Jurkat, Clone E6-1 (cell line): ENCODE measurements at regions not wholly inside any gene's neighbourhood (a gene's known extent, or its start where the extent isn't known, plus 50 kb on each side); places are given as distances from the start of the nearest gene placed in this dataset.
"Not testable (repeated sequence)": the region's sequence is repeated elsewhere in the genome, so short reads cannot be mapped to it uniquely, and the experiment has no call there.

Source experiments
- DNase-seq: peaks from one replicate; pipeline ENCODE4 v3.0.0-alpha.2; 2011; ENCODE audit warnings: low read depth, low spot score
- H3K4me3 ChIP-seq: 2 replicates; pipeline ENCODE4 v1.5.1; 2011; ENCODE audit warnings: mild to moderate bottlenecking, low read length, control low read depth, moderate library complexity

DNA sequence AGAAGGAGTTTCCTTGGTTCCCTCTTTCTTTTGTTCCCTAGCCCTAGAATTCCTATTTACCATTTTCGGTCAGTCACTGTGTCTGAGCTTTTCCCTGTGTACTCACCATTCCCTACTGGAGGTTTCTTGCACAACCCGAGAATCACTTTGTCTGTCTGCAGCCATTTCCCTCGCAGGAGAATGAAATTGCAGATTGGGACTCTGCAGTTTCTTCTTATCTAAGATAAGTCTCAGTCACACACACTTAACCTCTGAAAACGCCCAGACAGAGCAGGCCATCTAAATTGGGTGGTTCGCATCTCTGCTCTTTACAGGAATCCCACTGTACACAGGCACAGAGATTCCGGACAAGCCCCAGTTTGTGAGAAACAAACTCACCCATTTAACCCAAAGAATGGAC, 58.6 kb upstream of the CNTNAP2 start:
- no peak overlapping the region for H3K4me3 ChIP-seq

DNA sequence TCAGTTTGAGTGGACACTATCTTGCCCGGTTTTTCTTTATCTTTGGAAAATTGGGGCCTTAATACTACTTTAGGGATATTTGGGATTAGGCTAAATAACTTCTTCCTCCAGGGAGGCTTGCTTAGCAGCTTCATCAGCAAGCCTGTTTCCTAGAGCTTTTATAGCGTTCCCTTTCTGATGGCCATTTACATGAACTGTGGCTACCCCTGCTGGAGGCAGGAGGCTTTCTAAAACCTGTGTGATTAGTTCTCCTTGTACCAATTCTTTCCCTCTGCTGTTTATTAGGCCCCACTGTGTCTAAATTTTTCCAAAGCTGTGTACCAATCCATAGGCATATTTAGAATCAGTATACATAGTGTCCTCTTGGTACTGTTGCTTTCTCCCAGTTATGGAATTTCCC, 61.7 kb upstream of the CNTNAP2 start:
- no peak for DNase-seq
- H3K4me3 ChIP-seq = no peak overlapping the region

More for the DNA sequence above, 58.6 kb upstream of the CNTNAP2 start:
- no peak for DNase-seq

DNA sequence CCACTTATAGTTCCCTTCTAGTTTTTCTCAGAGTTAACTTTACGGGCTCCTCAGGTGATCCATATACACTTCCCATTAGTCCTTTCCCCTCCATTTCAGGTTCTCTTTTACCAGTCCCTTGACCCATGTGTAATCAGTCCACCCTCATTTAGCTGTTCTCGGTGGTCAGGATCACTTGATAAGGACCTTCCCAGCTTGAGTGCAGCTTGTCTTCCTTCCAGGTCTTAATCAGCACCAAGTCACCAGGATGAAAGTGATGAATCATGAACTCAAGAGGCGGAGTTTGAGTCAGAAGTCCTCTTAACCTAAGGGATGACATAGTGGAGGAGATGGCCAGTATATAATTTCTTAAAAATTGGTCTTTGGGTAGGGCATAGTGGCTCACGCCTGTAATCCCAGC, 63.1 kb upstream of the CNTNAP2 start:
- no peak for DNase-seq
- no peak overlapping the region for H3K4me3 ChIP-seq

DNA sequence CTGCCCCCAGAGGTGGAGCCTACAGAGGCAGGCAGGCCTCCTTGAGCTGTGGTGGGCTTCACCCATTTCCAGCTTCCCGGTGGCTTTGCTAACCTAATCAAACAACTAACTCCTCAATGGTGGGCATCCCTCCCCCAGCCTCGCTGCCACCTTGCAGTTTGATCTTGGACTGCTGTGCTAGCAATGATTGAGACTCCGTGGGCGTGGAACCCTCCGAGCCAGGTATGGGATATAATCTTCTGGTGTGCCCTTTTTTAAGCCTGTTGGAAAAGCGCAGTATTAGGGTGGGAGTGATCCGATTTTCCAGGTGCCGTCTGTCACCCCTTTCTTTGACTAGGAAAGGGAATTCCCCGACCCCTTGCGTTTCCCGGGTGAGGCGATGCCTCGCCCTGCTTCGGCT, 73.3 kb upstream of the CNTNAP2 start:
- DNase-seq, H3K4me3 ChIP-seq: not testable (repeated sequence)

DNA sequence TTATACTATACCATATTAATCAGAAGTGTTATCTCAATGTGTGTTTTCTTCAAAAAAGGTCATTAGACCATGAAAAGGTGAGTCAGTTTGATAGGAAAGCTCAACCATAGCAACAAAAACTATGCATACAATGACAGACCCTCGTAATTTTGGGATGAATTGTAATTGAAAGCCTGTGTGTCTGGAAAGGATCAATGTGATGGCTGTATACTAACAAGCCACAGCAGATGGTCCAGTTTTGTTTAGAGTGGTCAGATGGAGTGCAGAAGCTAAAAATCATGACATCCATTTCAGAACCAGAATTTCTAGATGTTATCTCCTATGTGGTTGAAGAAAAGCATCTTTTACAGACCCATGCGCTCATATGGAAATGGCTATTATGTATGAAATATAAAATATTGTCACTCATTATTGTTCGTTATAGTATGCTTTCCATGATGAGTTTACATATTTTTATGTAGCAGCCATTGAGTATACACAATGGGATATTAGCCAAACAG, 88.3 kb upstream of the CNTNAP2 start:
- no peak for DNase-seq
- no peak overlapping the region for H3K4me3 ChIP-seq

DNA sequence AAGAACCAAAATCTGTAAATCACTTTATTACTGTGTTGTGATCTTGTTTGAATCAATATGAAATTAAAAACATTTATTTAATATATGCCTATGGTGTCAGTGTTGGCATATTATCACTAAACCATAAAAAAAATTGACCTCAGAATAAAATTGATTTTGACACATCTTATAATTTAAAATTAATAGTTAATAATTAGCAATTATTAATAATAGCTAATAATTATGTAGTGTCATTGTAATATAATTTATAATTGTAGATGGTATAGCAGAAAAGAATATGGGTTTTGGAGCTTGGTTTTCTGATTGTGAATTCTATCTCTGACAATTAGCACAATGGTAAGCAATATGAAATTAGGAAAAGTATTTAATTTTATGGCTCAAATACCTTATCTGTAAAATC, 89.4 kb upstream of the CNTNAP2 start:
- H3K4me3 ChIP-seq = no peak overlapping the region
- no peak for DNase-seq

DNA sequence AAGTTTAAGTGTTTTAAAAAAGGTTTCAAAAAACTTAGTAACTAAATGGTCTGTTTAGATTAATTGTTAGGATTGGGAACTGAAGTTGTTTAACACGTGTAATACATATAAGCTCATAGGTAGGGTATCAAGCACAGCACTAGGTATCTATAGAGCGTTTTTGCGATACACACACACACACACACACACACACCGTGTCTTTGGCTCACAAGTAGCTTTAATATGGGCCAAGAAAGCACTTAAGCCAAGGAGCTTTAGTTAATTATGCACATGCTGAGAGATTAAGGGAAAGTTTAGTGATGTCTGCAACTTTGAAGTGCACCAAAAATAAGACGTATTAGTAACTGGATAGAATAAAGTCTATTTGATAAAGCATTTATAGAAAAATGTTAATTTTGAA, 93.8 kb upstream of the CNTNAP2 start:
- H3K4me3 ChIP-seq = no peak overlapping the region
- no peak for DNase-seq

DNA sequence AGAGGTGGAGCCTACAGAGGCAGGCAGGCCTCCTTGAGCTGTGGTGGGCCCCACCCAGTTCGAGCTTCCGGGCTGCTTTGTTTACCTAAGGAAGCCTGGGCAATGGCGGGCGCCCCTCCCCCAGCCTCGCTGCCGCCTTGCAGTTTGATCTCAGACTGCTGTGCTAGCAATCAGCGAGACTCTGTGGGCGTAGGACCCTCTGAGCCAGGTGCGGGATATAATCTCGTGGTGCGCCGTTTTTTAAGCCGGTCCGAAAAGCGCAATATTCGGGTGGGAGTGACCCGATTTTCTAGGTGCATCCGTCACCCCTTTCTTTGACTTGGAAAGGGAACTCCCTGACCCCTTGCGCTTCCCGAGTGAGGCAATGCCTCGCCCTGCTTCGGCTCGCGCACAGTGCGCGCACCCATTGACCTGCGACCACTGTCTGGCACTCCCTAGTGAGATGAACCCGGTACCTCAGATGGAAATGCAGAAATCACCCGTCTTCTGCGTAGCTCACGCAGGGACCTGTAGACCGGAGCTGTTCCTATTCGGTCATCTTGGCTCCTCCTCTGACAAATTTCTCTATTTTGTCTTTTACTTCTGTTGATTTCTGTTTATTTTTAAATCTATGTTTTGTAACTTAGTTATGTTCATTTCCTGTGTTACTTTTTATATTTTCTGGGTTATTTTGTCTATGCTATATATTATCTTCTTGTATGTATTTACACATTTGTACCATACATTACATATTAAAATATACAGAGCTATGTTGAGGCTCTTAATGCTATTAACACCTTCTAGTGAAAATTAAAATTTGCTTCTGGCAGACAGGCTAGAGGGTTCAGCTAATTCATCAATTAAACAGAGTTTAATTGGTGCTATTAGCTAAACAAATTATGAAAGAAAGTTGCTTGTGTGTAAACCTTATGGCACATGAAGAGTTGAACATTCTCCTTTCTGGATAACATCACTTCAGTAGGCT, 97.3 kb upstream of the CNTNAP2 start:
- H3K4me3 ChIP-seq, DNase-seq: not testable (repeated sequence)

DNA sequence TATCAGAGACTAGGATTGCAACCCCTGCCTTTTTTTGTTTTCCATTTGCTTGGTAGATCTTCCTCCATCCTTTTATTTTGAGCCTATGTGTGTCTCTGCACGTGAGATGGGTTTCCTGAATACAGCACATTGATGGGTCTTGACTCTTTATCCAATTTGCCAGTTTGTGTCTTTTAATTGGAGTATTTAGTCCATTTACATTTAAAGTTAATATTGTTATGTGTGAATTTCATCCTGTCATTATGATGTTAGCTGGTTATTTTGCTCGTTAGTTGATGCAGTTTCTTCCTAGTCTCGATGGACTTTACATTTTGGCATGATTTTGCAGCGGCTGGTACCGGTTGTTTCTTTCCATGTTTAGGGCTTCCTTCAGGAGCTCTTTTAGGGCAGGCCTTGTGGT, 99.2 kb upstream of the CNTNAP2 start:
- not testable (repeated sequence) for H3K4me3 ChIP-seq

DNA sequence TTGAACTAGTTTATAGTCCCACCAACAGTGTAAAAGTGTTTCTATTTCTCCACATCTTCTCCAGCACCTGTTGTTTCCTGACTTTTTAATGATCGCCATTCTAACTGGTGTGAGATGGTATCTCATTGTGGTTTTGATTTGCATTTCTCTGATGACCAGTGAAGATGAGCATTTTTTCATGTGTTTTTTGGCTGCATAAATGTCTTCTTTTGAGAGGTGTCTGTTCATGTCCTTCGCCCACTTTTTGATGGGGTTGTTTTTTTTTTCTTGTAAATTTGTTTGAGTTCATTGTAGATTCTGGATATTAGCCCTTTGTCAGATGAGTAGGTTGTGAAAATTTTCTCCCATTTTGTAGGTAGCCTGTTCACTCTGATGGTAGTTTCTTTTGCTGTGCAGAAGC, 102.4 kb upstream of the CNTNAP2 start:
- not testable (repeated sequence) for DNase-seq, H3K4me3 ChIP-seq

More for the DNA sequence above, 99.2 kb upstream of the CNTNAP2 start:
- DNase-seq = not testable (repeated sequence)

DNA sequence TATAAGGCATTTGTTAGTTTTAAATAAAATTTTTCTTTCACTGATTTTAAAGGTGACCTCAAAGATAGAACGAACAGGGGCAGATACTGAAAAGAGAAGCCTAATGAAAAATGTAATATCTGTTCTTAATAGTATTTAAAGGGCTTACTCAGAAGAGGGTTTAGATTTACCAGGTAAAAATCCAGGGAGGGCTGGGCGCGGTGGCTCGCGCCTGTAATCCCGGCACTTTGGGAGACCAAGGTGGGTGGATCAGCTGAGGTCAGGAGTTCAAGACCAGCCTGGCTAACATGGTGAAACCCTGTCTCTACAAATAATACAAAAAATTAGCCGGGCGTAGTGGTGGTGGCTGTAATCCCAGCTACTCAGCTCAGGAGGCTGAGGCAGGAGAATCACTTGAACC, 108.3 kb upstream of the CNTNAP2 start:
- no peak overlapping the region for H3K4me3 ChIP-seq
- no peak for DNase-seq

DNA sequence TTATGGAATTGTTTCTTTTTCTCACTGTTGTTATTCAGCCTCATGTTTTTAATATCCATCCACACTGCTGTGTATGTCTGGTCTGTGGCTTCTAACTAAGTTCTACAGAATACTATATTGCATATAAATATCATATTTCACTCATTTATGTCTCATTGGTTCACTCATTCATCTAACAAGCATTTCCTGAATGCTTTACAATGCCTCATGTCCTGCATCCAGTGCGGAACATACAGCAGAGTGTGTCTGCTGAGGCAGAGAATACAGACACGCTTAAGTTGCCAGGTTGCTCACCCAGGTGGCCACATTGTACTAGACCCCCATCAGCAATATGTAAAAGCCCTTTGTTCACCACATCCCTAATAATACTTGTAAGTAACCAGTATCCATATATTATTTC, 111.8 kb upstream of the CNTNAP2 start:
- no peak for DNase-seq
- no peak overlapping the region for H3K4me3 ChIP-seq

DNA sequence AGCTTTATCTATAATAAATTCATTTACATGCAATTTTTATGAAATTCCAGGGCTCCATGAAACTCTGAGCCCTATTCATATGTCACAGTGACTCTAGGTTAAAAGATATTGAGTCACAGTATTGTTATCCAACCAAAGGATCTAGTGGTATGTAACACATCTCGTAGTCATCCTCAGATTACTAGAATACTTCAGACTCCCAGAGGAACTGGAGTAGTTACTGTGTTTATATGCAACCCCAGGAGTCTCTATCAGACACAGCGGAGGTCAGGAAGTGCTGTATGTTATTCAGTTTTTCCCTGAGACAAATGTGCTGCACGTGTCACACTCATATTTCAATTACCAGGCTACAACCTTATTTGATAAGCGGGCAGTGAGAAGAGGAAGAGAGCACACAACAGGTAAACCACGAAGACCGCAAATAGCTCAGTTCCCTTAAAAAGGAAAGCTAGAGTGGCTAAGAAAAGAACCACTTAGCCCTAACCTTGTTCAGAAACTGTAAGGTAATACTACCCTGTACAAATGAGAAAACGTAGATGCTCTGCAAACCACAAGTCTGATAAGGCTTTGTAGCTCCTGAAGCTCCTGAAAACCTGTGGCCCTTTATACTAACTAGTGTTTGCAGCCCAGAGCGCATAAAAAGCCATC, 114.0 kb upstream of the CNTNAP2 start:
- H3K4me3 ChIP-seq = no peak overlapping the region

DNA sequence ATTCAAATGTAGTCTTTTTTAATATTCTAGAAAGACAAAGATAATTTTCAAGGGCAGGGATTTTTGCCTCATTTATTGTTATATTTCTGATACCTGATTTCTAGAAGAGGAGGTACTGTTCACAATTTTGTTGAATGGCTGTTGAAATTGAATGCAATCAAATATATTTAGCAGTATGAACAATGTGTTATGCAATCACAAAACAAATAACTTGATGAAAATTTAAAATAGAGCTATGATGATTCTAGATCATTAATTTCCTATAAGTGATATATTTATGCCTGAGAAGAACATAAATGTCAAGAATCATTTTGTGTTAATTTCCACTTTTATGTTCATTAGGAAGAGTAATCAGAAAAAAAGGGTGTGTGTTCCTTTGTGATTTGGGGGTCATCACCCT, 114.6 kb upstream of the CNTNAP2 start:
- DNase-seq = no peak
- H3K4me3 ChIP-seq = no peak overlapping the region

More for the DNA sequence above, 114.0 kb upstream of the CNTNAP2 start:
- DNase-seq = peak; percentile 69

DNA sequence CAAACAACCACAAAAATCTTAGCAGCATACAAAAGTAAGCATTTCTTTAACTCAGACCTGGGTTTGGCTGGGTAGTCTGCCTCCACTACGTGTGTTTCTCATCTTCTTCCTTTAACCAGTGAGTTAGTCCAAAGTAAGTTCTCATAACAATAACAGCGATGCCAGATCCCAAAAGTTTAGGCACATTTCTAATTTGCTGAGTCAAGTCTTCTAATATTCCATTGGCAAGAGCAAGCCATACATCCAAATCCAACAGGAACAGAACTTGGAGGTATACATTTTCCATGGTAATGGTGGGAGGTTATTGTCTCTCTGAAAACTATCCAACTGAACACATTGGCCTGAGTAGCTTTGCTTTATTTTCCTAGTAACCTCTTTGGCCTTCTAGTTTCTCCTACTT, 115.7 kb upstream of the CNTNAP2 start:
- no peak overlapping the region for H3K4me3 ChIP-seq
- DNase-seq = no peak

DNA sequence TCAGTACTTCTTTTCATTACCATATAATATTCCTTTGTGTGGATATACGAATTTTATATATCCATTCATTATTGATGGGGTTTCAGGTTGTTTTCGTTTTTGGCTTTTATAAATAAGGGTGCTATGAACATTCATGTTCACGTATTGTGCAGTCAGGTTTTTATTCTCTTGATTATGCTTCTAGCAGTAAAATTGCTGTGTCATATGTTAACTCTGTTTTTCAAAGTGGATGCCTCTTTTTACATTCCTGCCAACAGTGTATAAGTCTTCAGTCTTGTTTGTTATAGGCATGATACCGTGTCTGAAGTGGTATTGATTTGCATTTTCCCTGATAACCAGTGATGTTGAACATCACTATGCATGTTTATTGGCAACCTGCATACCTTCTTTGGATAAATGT, 127.1 kb upstream of the CNTNAP2 start:
- H3K4me3 ChIP-seq = no peak overlapping the region
- no peak for DNase-seq

DNA sequence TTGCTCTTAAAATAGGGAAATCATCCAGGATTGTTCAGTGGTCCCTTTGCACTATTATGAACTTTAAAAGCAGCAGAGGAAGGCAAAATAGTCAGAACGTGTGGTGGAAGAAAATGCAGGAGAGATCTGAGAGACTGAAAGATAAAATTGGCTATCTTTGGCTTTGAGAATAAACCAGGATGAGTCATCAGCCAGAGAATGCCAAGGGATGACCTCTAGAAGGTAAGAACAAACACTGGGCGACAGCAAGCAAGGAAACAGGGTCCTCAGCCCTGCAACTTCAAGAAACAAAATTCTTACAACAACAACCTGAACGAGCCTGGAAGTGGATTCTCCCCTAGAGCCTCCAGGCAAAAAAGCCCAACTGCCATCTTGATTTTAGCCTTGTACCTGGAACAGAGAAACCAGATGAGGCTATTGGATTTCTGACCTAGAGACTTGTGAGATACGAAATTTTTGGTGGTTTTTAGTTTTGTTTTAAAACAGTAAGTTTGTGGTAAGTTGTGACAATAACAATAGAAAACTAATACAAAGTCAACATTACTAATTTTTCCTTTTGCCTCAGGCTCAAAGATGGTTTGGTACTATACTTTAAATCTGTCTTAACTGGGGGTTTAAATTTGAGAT, 130.2 kb upstream of the CNTNAP2 start:
- no peak overlapping the region for H3K4me3 ChIP-seq
- no peak for DNase-seq

DNA sequence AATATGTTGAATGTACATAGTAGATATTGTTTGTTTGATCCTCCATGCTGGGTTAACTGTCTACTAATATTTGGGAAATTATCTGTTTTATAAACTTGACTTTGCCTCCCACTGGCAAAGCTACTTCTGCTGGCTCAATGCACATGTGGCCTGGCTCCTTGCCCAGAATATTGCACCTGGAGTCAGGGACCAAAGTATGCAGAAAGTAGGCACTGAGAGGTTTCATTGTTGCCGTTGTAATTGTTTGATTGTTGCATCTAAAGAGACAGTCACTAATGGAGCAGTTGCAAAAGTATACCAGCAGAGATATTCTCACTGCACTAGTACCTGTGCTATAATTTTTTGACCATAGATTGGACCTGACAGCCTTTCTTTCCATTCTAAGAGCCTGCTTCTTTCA, 137.8 kb upstream of the CNTNAP2 start:
- H3K4me3 ChIP-seq = no peak overlapping the region
- no peak for DNase-seq

DNA sequence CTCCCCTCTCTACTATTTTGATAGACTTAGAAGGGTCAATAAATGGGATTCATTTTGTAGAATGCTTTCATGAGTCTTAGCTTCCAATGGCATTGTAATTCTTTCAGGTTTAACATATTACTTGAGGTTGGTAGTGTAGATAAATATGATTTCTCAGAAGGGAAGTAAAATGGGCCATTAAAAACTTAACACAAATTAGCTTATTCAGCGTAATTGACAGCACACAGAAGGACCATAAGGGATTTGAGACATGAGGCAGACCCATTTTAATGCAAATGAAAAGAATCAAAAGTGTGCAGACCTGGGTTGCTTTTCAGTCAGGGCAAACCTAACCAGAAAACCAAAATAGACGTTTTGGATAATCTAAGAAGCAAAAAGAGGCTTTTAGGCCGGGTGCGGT, 156.6 kb upstream of the CNTNAP2 start:
- DNase-seq = no peak

More for the DNA sequence above, 156.6 kb upstream of the CNTNAP2 start:
- H3K4me3 ChIP-seq = no peak overlapping the region
